OCI-LY3 (cell line): ENCODE measurements at regions not wholly inside any gene's neighbourhood (a gene's known extent, or its start where the extent isn't known, plus 50 kb on each side); places are given as distances from the start of the nearest gene placed in this dataset.

Source experiments
- CTCF ChIP-seq: fragments of 200-600, 300-600 bp; sonication (generic); IDR thresholded peaks from 2 replicates; pipeline ENCODE4 v1.5.1; 2014; ENCODE audit warnings: antibody characterized with exemption, low read length, low read depth
- EZH2phosphoT487 ChIP-seq: fragments of 200-600 bp; shearing (Covaris generic); IDR thresholded peaks from 2 replicates; pipeline ENCODE4 v1.6.1; 2018; ENCODE audit warnings: antibody characterized with exemption, mixed run types, low read depth

DNA sequence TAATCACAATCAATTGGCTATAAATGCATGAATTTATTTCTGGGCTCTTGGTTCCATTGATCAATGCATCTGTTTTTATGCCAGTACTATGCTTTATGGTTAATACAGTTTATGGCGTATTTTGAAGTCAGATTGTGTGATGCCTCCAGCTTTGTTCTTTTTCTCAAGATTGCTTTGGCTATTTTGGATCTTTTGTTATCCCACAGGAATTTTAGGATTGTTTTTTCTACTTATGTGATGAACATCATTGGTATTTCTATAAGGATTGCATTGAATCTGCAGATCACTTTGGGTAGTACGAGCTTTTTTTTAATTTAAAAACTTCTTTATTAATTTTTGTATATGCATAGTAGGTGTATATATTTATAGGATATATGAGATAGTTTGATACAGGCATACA lies 338.7 kb upstream of the IGFBP7 start:
- TF ChIP-seq CTCF (no peak), EZH2phosphoT487 (no peak)
